OCI-LY3 (cell line): ENCODE measurements at regions not wholly inside any gene's neighbourhood (a gene's known extent, or its start where the extent isn't known, plus 50 kb on each side); places are given as distances from the start of the nearest gene placed in this dataset.

ENCODE experiments used
- CTCF ChIP-seq: fragments of 200-600, 300-600 bp; sonication (generic); IDR thresholded peaks from 2 replicates; pipeline ENCODE4 v1.5.1; 2014; ENCODE audit warnings: antibody characterized with exemption, low read length, low read depth
- EZH2phosphoT487 ChIP-seq: fragments of 200-600 bp; shearing (Covaris generic); IDR thresholded peaks from 2 replicates; pipeline ENCODE4 v1.6.1; 2018; ENCODE audit warnings: antibody characterized with exemption, mixed run types, low read depth

GRCh38 chr10:10814069-10814468 is 203.6 kb upstream of the CELF2 start:
- TF ChIP-seq CTCF (no peak), EZH2phosphoT487 (no peak)
